Neural crest cell (in vitro differentiated cells): ENCODE measurements at regions not wholly inside any gene's neighbourhood (a gene's known extent, or its start where the extent isn't known, plus 50 kb on each side); places are given as distances from the start of the nearest gene placed in this dataset.

Source experiments
- DNase-seq: peaks from one replicate; pipeline ENCODE4 v3.0.0; 2021; ENCODE audit warnings: low read depth, mixed read lengths, low spot score
- H3K27ac Mint-ChIP-seq: one replicate; pipeline ENCODE4 v1.8.0; 2021; ENCODE audit warnings: mild to moderate bottlenecking, mixed read lengths; ENCODE audit not compliant: unreplicated experiment
- H3K27me3 Mint-ChIP-seq: 2 replicates; pipeline ENCODE4 v1.8.0; 2021; ENCODE audit warnings: low read depth, mild to moderate bottlenecking, mixed read lengths
- H3K36me3 Mint-ChIP-seq: 2 replicates; pipeline ENCODE4 v1.8.0; 2021; ENCODE audit warnings: low read depth, mild to moderate bottlenecking, mixed read lengths
- H3K4me1 Mint-ChIP-seq: 2 replicates; pipeline ENCODE4 v1.8.0; 2021; ENCODE audit warnings: mixed read lengths
- H3K4me3 Mint-ChIP-seq: one replicate; pipeline ENCODE4 v1.8.0; 2021; ENCODE audit warnings: mild to moderate bottlenecking, mixed read lengths
- H3K9me3 Mint-ChIP-seq: 2 replicates; pipeline ENCODE4 v1.8.0; 2021; ENCODE audit warnings: mixed read lengths
- TF ChIP-seq, protein P1 (sequence below): fragments of 200-600 bp; sonication (generic); conservative IDR thresholded peaks from 2 replicates; pipeline ENCODE4 v1.5.0; 2021; ENCODE audit warnings: antibody characterized with exemption, mild to moderate bottlenecking

DNA sequence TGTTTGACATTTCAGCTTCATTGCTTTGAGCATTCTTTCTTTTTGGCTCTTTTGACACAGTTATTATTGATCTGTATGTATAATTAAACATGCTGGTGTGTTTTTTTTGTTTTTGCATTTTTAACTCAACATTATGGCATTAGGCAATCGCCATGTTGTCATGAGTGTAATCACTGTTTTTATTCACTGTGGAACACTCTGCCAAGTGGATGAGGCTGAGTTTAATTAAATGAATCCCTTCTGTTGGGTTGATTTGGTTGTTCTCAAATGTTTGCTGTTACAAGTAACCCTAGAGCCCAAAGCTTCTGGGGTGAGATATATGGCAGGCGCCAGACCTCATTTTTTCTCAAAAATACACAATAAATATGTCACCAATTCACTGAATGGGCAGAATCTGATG, 428.1 kb downstream of the MATN1 start:
- H3K27me3 Mint-ChIP-seq = peaks cover 67% of the 10 kb centered on the region
- no peaks in the 10 kb centered on the region for H3K4me1 Mint-ChIP-seq
- TF ChIP-seq, protein P1, sequence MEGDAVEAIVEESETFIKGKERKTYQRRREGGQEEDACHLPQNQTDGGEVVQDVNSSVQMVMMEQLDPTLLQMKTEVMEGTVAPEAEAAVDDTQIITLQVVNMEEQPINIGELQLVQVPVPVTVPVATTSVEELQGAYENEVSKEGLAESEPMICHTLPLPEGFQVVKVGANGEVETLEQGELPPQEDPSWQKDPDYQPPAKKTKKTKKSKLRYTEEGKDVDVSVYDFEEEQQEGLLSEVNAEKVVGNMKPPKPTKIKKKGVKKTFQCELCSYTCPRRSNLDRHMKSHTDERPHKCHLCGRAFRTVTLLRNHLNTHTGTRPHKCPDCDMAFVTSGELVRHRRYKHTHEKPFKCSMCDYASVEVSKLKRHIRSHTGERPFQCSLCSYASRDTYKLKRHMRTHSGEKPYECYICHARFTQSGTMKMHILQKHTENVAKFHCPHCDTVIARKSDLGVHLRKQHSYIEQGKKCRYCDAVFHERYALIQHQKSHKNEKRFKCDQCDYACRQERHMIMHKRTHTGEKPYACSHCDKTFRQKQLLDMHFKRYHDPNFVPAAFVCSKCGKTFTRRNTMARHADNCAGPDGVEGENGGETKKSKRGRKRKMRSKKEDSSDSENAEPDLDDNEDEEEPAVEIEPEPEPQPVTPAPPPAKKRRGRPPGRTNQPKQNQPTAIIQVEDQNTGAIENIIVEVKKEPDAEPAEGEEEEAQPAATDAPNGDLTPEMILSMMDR = no peak
- DNase-seq = no peak
- no peaks in the 10 kb centered on the region for H3K36me3 Mint-ChIP-seq
- peaks cover 18% of the 10 kb centered on the region for H3K9me3 Mint-ChIP-seq
- no peak overlapping the region for H3K27ac Mint-ChIP-seq
- H3K4me3 Mint-ChIP-seq = no peak overlapping the region

DNA sequence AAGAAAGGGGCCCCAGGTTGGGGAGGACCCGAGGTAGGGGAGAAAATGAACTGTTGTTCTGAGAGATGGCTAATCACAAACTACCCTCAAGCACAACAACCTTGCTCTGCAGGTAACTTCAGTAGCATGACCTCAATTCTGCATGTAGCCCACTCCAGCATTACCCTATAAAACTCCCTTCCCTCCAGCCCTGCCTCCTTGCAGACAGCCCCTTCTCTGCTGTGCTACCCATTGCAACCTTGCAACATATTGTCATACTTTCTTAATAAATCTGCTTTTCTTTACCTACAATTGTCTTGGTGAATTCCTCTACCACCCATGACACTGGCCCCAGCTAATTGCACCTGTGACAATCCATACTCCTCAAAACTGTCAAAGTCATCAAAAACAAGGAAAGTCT, 428.9 kb downstream of the MATN1 start:
- DNase-seq = no peak
- no peaks in the 10 kb centered on the region for H3K36me3 Mint-ChIP-seq
- no peaks in the 10 kb centered on the region for H3K4me1 Mint-ChIP-seq
- H3K4me3 Mint-ChIP-seq = no peak overlapping the region
- H3K9me3 Mint-ChIP-seq = peaks cover 18% of the 10 kb centered on the region
- TF ChIP-seq, protein P1 = no peak
- peaks cover 67% of the 10 kb centered on the region for H3K27me3 Mint-ChIP-seq
- H3K27ac Mint-ChIP-seq = no peak overlapping the region

DNA sequence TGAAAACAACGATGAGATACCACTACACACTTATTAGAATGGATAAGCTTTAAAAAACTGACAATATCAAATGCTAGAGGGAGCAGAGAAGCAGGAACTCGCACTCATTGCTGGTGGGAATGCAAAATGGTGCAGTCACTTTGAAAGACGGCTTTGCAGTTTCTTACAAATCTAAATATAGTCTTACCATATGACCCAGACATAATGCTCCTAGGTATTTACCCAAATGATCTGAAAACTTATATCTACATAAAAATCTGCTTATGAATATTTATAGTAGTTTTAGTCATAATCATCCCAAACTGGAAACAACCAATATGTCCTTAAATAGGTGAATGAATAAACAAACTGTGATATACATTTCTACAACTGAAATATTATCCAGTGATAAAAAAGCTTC, 430.9 kb downstream of the MATN1 start:
- peaks cover 59% of the 10 kb centered on the region for H3K27me3 Mint-ChIP-seq
- no peak overlapping the region for H3K4me3 Mint-ChIP-seq
- H3K4me1 Mint-ChIP-seq = no peaks in the 10 kb centered on the region
- H3K36me3 Mint-ChIP-seq = no peaks in the 10 kb centered on the region
- peaks cover 13% of the 10 kb centered on the region for H3K9me3 Mint-ChIP-seq
- no peak overlapping the region for H3K27ac Mint-ChIP-seq
- TF ChIP-seq, protein P1 = no peak
- no peak for DNase-seq

DNA sequence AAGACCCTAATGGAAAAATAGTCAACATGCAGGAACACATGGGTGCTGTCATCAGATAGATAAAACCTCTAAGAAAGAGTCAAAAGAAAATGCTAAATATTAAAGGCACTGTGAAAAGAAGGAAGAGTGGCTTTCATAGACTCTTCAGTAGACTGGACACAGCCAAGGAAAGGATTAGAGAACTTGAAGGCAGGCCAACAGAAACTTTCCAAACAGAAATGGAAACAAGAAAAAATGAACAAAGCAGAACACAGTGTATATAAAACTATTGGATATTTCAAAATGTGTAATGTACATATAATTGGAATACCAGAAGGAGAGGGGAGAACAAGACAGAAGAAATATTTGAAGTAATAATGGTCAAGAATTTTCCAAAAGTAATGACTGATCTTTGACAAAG, 431.9 kb downstream of the MATN1 start:
- TF ChIP-seq, protein P1 = no peak
- DNase-seq = no peak
- H3K36me3 Mint-ChIP-seq = no peaks in the 10 kb centered on the region
- H3K27me3 Mint-ChIP-seq = peaks cover 51% of the 10 kb centered on the region
- H3K9me3 Mint-ChIP-seq = peaks cover 8% of the 10 kb centered on the region
- H3K4me3 Mint-ChIP-seq = no peak overlapping the region
- H3K27ac Mint-ChIP-seq = no peak overlapping the region
- H3K4me1 Mint-ChIP-seq = no peaks in the 10 kb centered on the region

DNA sequence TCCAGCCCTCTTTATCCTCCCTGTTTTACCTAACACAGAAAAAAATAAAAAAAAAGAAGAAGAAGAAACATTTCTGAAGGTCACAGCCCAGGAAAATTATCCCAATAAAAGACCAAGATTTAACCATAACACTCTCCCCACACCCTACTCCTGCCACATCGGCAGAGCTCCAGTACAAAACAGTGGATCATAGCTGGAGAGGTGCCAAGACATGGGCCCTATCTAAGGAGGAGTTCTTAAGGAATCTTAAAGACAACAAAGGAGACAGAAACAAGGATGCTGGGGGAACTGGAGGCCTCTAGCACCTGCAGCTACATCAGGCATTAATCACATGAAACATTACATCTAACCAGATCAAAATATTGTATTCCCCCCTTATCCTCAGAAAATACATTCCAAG, 432.8 kb downstream of the MATN1 start:
- no peak overlapping the region for H3K27ac Mint-ChIP-seq

More for the DNA sequence above, 432.8 kb downstream of the MATN1 start:
- H3K4me1 Mint-ChIP-seq = no peaks in the 10 kb centered on the region
- DNase-seq = no peak
- no peak overlapping the region for H3K4me3 Mint-ChIP-seq
- no peaks in the 10 kb centered on the region for H3K36me3 Mint-ChIP-seq
- peaks cover 45% of the 10 kb centered on the region for H3K27me3 Mint-ChIP-seq
- H3K9me3 Mint-ChIP-seq = peaks cover 8% of the 10 kb centered on the region
- TF ChIP-seq, protein P1 = no peak
